Liver (tissue), 7 donors: ENCODE measurements at regions not wholly inside any gene's neighbourhood (a gene's known extent, or its start where the extent isn't known, plus 50 kb on each side); places are given as distances from the start of the nearest gene placed in this dataset.

Experiments used
- DNase-seq: peaks from one replicate; pipeline ENCODE4 v3.0.0-alpha.2; 2017; ENCODE audit warnings: low spot score
- H3K27ac ChIP-seq, 2 donors: one replicate each; pipeline ENCODE4 v1.7.0; 2013; ENCODE audit warnings: inconsistent platforms in 2 of 2, low read length in 2 of 2, control low read depth in 1 of 2, low read depth in 1 of 2, mild to moderate bottlenecking in 1 of 2
- H3K27me3 ChIP-seq, 4 donors: one replicate each; pipeline versions ENCODE4 v1.6.1 to v1.7.0; 2013; ENCODE audit warnings: low read length in 3 of 4, inconsistent platforms in 1 of 4, mild to moderate bottlenecking in 1 of 4, moderate library complexity in 1 of 4; ENCODE audit not compliant: control insufficient read depth in 4 of 4, insufficient read depth in 4 of 4
- H3K36me3 ChIP-seq, 4 donors: one replicate each; pipeline versions ENCODE4 v1.6.1 to v1.7.0; 2013; ENCODE audit warnings: low read length in 3 of 4, mild to moderate bottlenecking in 3 of 4, low read depth in 1 of 4, moderate library complexity in 1 of 4; ENCODE audit not compliant: control insufficient read depth in 4 of 4, insufficient read depth in 3 of 4
- H3K4me1 ChIP-seq, 4 donors: one replicate each; pipeline versions ENCODE4 v1.6.1 to v1.7.0; 2013; ENCODE audit warnings: low read length in 3 of 4, mild to moderate bottlenecking in 3 of 4, moderate library complexity in 1 of 4; ENCODE audit not compliant: control insufficient read depth in 4 of 4, insufficient read depth in 4 of 4
- H3K4me3 ChIP-seq, 3 donors: one replicate each; pipeline versions ENCODE4 v1.6.1 to v1.7.0; 2013; ENCODE audit warnings: low read length in 3 of 3, control low read depth in 1 of 3, low read depth in 1 of 3, mild to moderate bottlenecking in 1 of 3
- H3K9ac ChIP-seq, 2 donors: one replicate each; pipeline ENCODE4 v1.7.0; 2013; ENCODE audit warnings: low read length in 2 of 2, mild to moderate bottlenecking in 2 of 2, moderate library complexity in 2 of 2, control low read depth in 1 of 2, low read depth in 1 of 2
- H3K9me3 ChIP-seq, 4 donors: one replicate each; pipeline versions ENCODE4 v1.6.1 to v1.7.0; 2013; ENCODE audit warnings: low read length in 3 of 4; ENCODE audit not compliant: control insufficient read depth in 4 of 4
- ATF3 ChIP-seq: IDR thresholded peaks from 2 replicates; pipeline ENCODE4 v1.6.1; 2016; ENCODE audit warnings: antibody characterized with exemption
- FOXA1 ChIP-seq: IDR thresholded peaks from 2 replicates; pipeline ENCODE4 v1.6.1; 2016; ENCODE audit warnings: antibody characterized with exemption
- FOXA2 ChIP-seq: IDR thresholded peaks from 2 replicates; pipeline ENCODE4 v1.6.1; 2016; ENCODE audit warnings: antibody characterized with exemption
- GABPA ChIP-seq, 2 donors: IDR thresholded peaks in 1 of 2; conservative IDR thresholded peaks in 1 of 2; 2 replicates each; pipeline ENCODE4 v1.6.1; 2016; ENCODE audit warnings: antibody characterized with exemption in 2 of 2, mild to moderate bottlenecking in 1 of 2, moderate library complexity in 1 of 2
- HNF4A ChIP-seq, 2 donors: conservative IDR thresholded peaks; 2 replicates each; pipeline ENCODE4 v1.6.1; 2016; ENCODE audit warnings: antibody characterized with exemption in 2 of 2, mild to moderate bottlenecking in 2 of 2
- HNF4G ChIP-seq: IDR thresholded peaks from 2 replicates; pipeline ENCODE4 v1.6.1; 2016; ENCODE audit warnings: antibody characterized with exemption
- NR2F2 ChIP-seq: IDR thresholded peaks from 2 replicates; pipeline ENCODE4 v1.6.1; 2016; ENCODE audit warnings: antibody characterized with exemption
- REST ChIP-seq: IDR thresholded peaks from 2 replicates; pipeline ENCODE4 v1.6.1; 2016; ENCODE audit warnings: antibody characterized with exemption, mild to moderate bottlenecking
- TAF1 ChIP-seq: conservative IDR thresholded peaks from 2 replicates; pipeline ENCODE4 v1.6.1; 2016; ENCODE audit warnings: antibody characterized with exemption, mild to moderate bottlenecking
- YY1 ChIP-seq: IDR thresholded peaks from 2 replicates; pipeline ENCODE4 v1.6.1; 2016; ENCODE audit warnings: antibody characterized with exemption, mild to moderate bottlenecking
- WGBS: extraction: QIAGEN DNeasy Blood & Tissue Kit; methylation state at CpG from one replicate; pipeline ENCODE4 v1.1.7; 2013; 5-methylcytosine and 5-hydroxymethylcytosine counted together
- TF ChIP-seq, protein P1 (sequence below): IDR thresholded peaks from 2 replicates; pipeline ENCODE4 v1.6.1; 2016; ENCODE audit warnings: antibody characterized with exemption
- TF ChIP-seq, protein P2 (sequence below): IDR thresholded peaks from 2 replicates; pipeline ENCODE4 v1.6.1; 2016; ENCODE audit warnings: antibody characterized with exemption
- donor health status: healthy.
- donor health status: healthy.
- donor health status: healthy.
- donor health status: healthy.

GRCh38 chr11:134686460-134687061 is 274.5 kb upstream of the B3GAT1 start:
- H3K36me3 ChIP-seq = no peaks in the 10 kb centered on the region
- H3K4me3 ChIP-seq = no peak overlapping the region
- no peaks in the 10 kb centered on the region for H3K4me1 ChIP-seq
- peaks cover 0 to 19% (median 2%) of the 10 kb centered on the region in 4 donors for H3K27me3 ChIP-seq
- H3K27ac ChIP-seq = no peak overlapping the region
- no peaks in the 10 kb centered on the region for H3K9me3 ChIP-seq
- DNase-seq = no peak
- H3K9ac ChIP-seq = no peak overlapping the region
- TF ChIP-seq REST = peak; percentile 96
- TF ChIP-seq TAF1 = no peak
- 47% methylated on average over 6 of the region's 6 CpGs for WGBS

DNA sequence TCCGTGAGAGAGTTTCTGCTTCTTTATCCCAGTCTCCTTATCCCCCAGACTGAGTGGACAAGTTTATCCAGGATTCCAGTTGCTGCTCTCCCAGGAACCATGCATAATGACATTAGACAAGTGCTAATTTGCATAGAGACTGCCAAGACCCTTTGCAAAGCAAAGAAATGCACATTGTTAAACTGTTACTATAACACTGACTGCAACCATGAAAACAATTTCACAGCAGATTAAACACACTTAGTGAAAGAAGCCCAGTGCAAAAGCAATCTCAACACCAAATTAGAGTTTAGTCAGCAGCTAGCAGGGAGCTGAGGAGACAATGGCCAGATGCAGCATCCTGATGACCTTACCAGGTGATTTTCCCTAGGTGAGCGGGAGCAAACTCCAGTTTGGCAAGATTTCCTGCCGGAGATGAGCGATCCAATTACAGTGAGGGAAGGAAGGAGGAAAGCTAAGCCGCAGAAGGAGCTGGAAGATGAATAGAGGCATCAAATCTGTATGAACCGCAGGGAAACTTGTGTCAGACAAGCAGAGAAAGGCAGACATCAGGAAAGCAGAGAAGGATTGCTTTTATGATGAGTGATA is 273.8 kb upstream of the B3GAT1 start:
- WGBS = 82% methylated on average over 6 of the region's 6 CpGs
- TF ChIP-seq FOXA1 (no peak), ATF3 (no peak), FOXA2 (no peak), HNF4A (conservative IDR thresholded peaks at IDR 0.05) (no peak), HNF4G (no peak), GABPA (IDR thresholded peaks at IDR 0.05 in 1 of 2, conservative IDR thresholded peaks at IDR 0.05 in 1 of 2) (no peak), YY1 (no peak)
- TF ChIP-seq, protein P1, sequence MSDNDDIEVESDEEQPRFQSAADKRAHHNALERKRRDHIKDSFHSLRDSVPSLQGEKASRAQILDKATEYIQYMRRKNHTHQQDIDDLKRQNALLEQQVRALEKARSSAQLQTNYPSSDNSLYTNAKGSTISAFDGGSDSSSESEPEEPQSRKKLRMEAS = no peak
- Histone ChIP-seq H3K9me3 (no peaks in the 10 kb centered on the region), H3K27ac (no peak overlapping the region), H3K36me3 (no peaks in the 10 kb centered on the region), H3K27me3 (peaks cover 0 to 15% (median 2%) of the 10 kb centered on the region in 4 donors), H3K4me3 (no peak overlapping the region), H3K9ac (no peak overlapping the region), H3K4me1 (no peaks in the 10 kb centered on the region)
- no peak for DNase-seq

GRCh38 chr11:134684576-134684975 is 272.5 kb upstream of the B3GAT1 start:
- Histone ChIP-seq H3K4me3 (no peak overlapping the region), H3K9ac (no peak overlapping the region), H3K27me3 (peaks cover 0 to 9% (median 2%) of the 10 kb centered on the region in 4 donors), H3K9me3 (no peaks in the 10 kb centered on the region), H3K27ac (no peak overlapping the region), H3K36me3 (no peaks in the 10 kb centered on the region), H3K4me1 (no peaks in the 10 kb centered on the region)
- no peak for TF ChIP-seq GABPA (IDR thresholded peaks at IDR 0.05 in 1 of 2, conservative IDR thresholded peaks at IDR 0.05 in 1 of 2)
- no peak for TF ChIP-seq YY1
- no peak for TF ChIP-seq ATF3
- TF ChIP-seq, protein P2, sequence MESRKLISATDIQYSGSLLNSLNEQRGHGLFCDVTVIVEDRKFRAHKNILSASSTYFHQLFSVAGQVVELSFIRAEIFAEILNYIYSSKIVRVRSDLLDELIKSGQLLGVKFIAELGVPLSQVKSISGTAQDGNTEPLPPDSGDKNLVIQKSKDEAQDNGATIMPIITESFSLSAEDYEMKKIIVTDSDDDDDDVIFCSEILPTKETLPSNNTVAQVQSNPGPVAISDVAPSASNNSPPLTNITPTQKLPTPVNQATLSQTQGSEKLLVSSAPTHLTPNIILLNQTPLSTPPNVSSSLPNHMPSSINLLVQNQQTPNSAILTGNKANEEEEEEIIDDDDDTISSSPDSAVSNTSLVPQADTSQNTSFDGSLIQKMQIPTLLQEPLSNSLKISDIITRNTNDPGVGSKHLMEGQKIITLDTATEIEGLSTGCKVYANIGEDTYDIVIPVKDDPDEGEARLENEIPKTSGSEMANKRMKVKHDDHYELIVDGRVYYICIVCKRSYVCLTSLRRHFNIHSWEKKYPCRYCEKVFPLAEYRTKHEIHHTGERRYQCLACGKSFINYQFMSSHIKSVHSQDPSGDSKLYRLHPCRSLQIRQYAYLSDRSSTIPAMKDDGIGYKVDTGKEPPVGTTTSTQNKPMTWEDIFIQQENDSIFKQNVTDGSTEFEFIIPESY = no peak
- no peak for TF ChIP-seq NR2F2
- TF ChIP-seq, protein P1 = no peak
- DNase-seq = no peak
- WGBS = 77% methylated on average over 4 of the region's 4 CpGs
